Common myeloid progenitor, CD34-positive (primary cell): ENCODE measurements at regions not wholly inside any gene's neighbourhood (a gene's known extent, or its start where the extent isn't known, plus 50 kb on each side); places are given as distances from the start of the nearest gene placed in this dataset.

Source experiments
- CTCF ChIA-PET: fragments of 350-600 bp; sonication (Branson Sonifier 250); formaldehyde crosslinking; loops from one replicate; lab custom pipeline; 2021; ENCODE audit warnings: antibody characterized with exemption; lab: Charles Lee
- POLR2A ChIA-PET: fragments of 350-600 bp; sonication (Branson Sonifier 250); formaldehyde crosslinking; loops from one replicate; lab custom pipeline; 2021; ENCODE audit warnings: antibody characterized with exemption; lab: Charles Lee
- DNase-seq, 3 donors: peaks; one replicate each; pipeline versions ENCODE4 v3.0.0 to v3.0.0-alpha.2; 2013
- H3K27ac ChIP-seq, 2 experiments: 1 replicate in 1 of 2; 2 replicates in 1 of 2; pipeline ENCODE4 v1.7.0; 2013; ENCODE audit warnings: inconsistent platforms in 2 of 2, low read length in 2 of 2, mild to moderate bottlenecking in 2 of 2, low read depth in 1 of 2, moderate library complexity in 1 of 2; ENCODE audit not compliant: severe bottlenecking in 2 of 2, insufficient read depth in 1 of 2, poor library complexity in 1 of 2
- H3K27me3 ChIP-seq, 5 experiments: replicated peaks in 2 of 5; 1 replicate in 3 of 5; 2 replicates in 2 of 5; pipeline versions ENCODE4 v1.6.1 to v1.7.0; 2013; ENCODE audit warnings: low read length in 4 of 5, mild to moderate bottlenecking in 2 of 5, moderate library complexity in 2 of 5, inconsistent platforms in 1 of 5; ENCODE audit not compliant: insufficient read depth in 5 of 5, control insufficient read depth in 4 of 5
- H3K36me3 ChIP-seq, 4 experiments: 1 replicate in 2 of 4; 2 replicates in 2 of 4; pipeline versions ENCODE4 v1.6.1 to v1.7.0; 2013; ENCODE audit warnings: low read length in 3 of 4, control low read depth in 1 of 4, mild to moderate bottlenecking in 1 of 4; ENCODE audit not compliant: control insufficient read depth in 4 of 4, insufficient read depth in 4 of 4
- H3K4me1 ChIP-seq, 4 experiments: 1 replicate in 3 of 4; 2 replicates in 1 of 4; pipeline versions ENCODE4 v1.6.1 to v1.7.1; 2013; ENCODE audit warnings: low read length in 3 of 4, mild to moderate bottlenecking in 3 of 4, control low read depth in 1 of 4, inconsistent platforms in 1 of 4, moderate library complexity in 1 of 4; ENCODE audit not compliant: control insufficient read depth in 4 of 4, insufficient read depth in 4 of 4; ENCODE audit errors: control extremely low read depth in 1 of 4
- H3K4me3 ChIP-seq, 7 experiments: 1 replicate in 4 of 7; 2 replicates in 3 of 7; pipeline versions ENCODE4 v1.5.1 to v1.7.0; 2013; ENCODE audit warnings: mild to moderate bottlenecking in 7 of 7, low read length in 6 of 7, moderate library complexity in 6 of 7, inconsistent platforms in 2 of 7, low read depth in 2 of 7, control low read depth in 1 of 7; ENCODE audit not compliant: insufficient read depth in 4 of 7, control insufficient read depth in 1 of 7; ENCODE audit errors: extremely low read depth in 1 of 7
- H3K9me3 ChIP-seq, 5 experiments: 1 replicate in 4 of 5; 2 replicates in 1 of 5; pipeline versions ENCODE4 v1.6.1 to v1.7.1; 2013; ENCODE audit warnings: low read length in 4 of 5, mild to moderate bottlenecking in 2 of 5, inconsistent platforms in 1 of 5, low read depth in 1 of 5, moderate library complexity in 1 of 5; ENCODE audit not compliant: control insufficient read depth in 4 of 5, insufficient read depth in 2 of 5; ENCODE audit errors: control extremely low read depth in 1 of 5
- WGBS: methylation state at CpG from one replicate; pipeline ENCODE4 v1.1.5; 2013; ENCODE audit not compliant: insufficient coverage; 5-methylcytosine and 5-hydroxymethylcytosine counted together

GRCh38 chr5:82387001-82387818, 109.1 kb upstream of the RPS23 start:
- WGBS = 83% methylated on average over 1 of the region's 8 CpGs
- CTCF ChIA-PET = no interaction called here
- Histone ChIP-seq H3K27ac (no peak overlapping the region), H3K4me1 (no peaks in the 10 kb centered on the region), H3K36me3 (no peaks in the 10 kb centered on the region), H3K9me3 (no peaks in the 10 kb centered on the region), H3K4me3 (no peak overlapping the region), H3K27me3 (no peaks in the 10 kb centered on the region)
- POLR2A ChIA-PET = no interaction called here
- no peak for DNase-seq

GRCh38 chr5:82386576-82386975, 108.4 kb upstream of the RPS23 start:
- no peaks in the 10 kb centered on the region for H3K9me3 ChIP-seq
- no peak for DNase-seq
- H3K27ac ChIP-seq = no peak overlapping the region
- no CpG with 5 or more reads among the region's 2 CpGs for WGBS
- no peak overlapping the region for H3K4me3 ChIP-seq
- H3K36me3 ChIP-seq = no peaks in the 10 kb centered on the region
- ChIA-PET POLR2A (no interaction called here), CTCF (no interaction called here)
- H3K27me3 ChIP-seq = no peaks in the 10 kb centered on the region
- H3K4me1 ChIP-seq = no peaks in the 10 kb centered on the region

- WGBS = 94% methylated on average over 5 of the region's 6 CpGs
- no peaks in the 10 kb centered on the region for H3K36me3 ChIP-seq
- no peak overlapping the region for H3K27ac ChIP-seq
- DNase-seq = no peak
- no peak overlapping the region for H3K4me3 ChIP-seq
- no peaks in the 10 kb centered on the region for H3K4me1 ChIP-seq
- H3K27me3 ChIP-seq = no peaks in the 10 kb centered on the region
- ChIA-PET CTCF (no interaction called here), POLR2A (no interaction called here)
- peaks cover 0 to 2% (median 0%) of the 10 kb centered on the region in 5 experiments for H3K9me3 ChIP-seq
Measured at GRCh38 chr5:82384034-82384750, 106.0 kb upstream of the RPS23 start.

GRCh38 chr5:82381591-82381990, 103.4 kb upstream of the RPS23 start:
- POLR2A ChIA-PET = interaction anchor here (0.7 kb wide), 1 partner anchor 407 kb away, joined by 3 read pairs; no protein-coding TSS in a partner anchor
- no peaks in the 10 kb centered on the region for H3K36me3 ChIP-seq

GRCh38 chr5:82376307-82376706, 98.2 kb upstream of the RPS23 start:
- Histone ChIP-seq H3K9me3 (peaks cover 0 to 2% (median 0%) of the 10 kb centered on the region in 5 experiments), H3K36me3 (no peaks in the 10 kb centered on the region), H3K27me3 (no peaks in the 10 kb centered on the region), H3K27ac (no peak overlapping the region), H3K4me3 (no peak overlapping the region), H3K4me1 (no peaks in the 10 kb centered on the region)
- no peak for DNase-seq
- POLR2A ChIA-PET = no interaction called here
- WGBS = no CpG with 5 or more reads among the region's 2 CpGs
- CTCF ChIA-PET = interaction anchor here (1.0 kb wide), 1 partner anchor 9 kb away, joined by 4 read pairs; no protein-coding TSS in a partner anchor

More at GRCh38 chr5:82381591-82381990, 103.4 kb upstream of the RPS23 start:
- Histone ChIP-seq H3K9me3 (peaks cover 0 to 2% (median 0%) of the 10 kb centered on the region in 5 experiments), H3K4me3 (no peak overlapping the region), H3K4me1 (no peaks in the 10 kb centered on the region), H3K27ac (no peak overlapping the region), H3K27me3 (no peaks in the 10 kb centered on the region)
- peak in 1 of 3 donors; percentile 24 for DNase-seq
- CTCF ChIA-PET = interaction anchor here (0.6 kb wide), 1 partner anchor 183 kb away, joined by 3 read pairs; no protein-coding TSS in a partner anchor
- WGBS = no CpG with 5 or more reads among the region's 1 CpG

GRCh38 chr5:82375488-82376244, 97.5 kb upstream of the RPS23 start:
- ChIA-PET CTCF (interaction anchor here (1.0 kb wide), 1 partner anchor 8 kb away, joined by 4 read pairs; no protein-coding TSS in a partner anchor), POLR2A (no interaction called here)
- Histone ChIP-seq H3K4me1 (no peaks in the 10 kb centered on the region), H3K27me3 (no peaks in the 10 kb centered on the region), H3K36me3 (no peaks in the 10 kb centered on the region), H3K27ac (no peak overlapping the region), H3K9me3 (peaks cover 0 to 2% (median 0%) of the 10 kb centered on the region in 5 experiments), H3K4me3 (no peak overlapping the region)
- WGBS = 23% methylated on average over 2 of the region's 5 CpGs
- no peak for DNase-seq
